K562 (cell line): ENCODE measurements at regions not wholly inside any gene's neighbourhood (a gene's known extent, or its start where the extent isn't known, plus 50 kb on each side); places are given as distances from the start of the nearest gene placed in this dataset.
A peak's percentile ranks its signal among the peaks of the same experiment; 100 is the strongest.

ENCODE experiments used
- ADNP ChIP-seq: fragments of 200-800 bp; sonication (Bioruptor generic); IDR thresholded peaks from 2 replicates; pipeline ENCODE4 v1.6.1; 2016; ENCODE audit warnings: missing genetic modification characterization, missing compliant biosample characterization
- ARID1B ChIP-seq: fragments of 450-650 bp; IDR thresholded peaks from 2 replicates; pipeline ENCODE4 v1.6.1; 2016; ENCODE audit warnings: antibody characterized with exemption, mild to moderate bottlenecking, inconsistent platforms
- CBX1 ChIP-seq: sonication (generic); IDR thresholded peaks from 2 replicates; pipeline ENCODE4 v1.6.1; 2016; ENCODE audit warnings: antibody characterized with exemption, low read depth, mild to moderate bottlenecking
- CC2D1A ChIP-seq: fragments of 450-650 bp; IDR thresholded peaks from 2 replicates; pipeline ENCODE4 v1.6.1; 2017; ENCODE audit warnings: mild to moderate bottlenecking
- KDM1A ChIP-seq, 2 experiments: fragments of 450-650 bp; IDR thresholded peaks; 2 replicates each; pipeline ENCODE4 v1.6.1; 2016; ENCODE audit warnings: mild to moderate bottlenecking in 2 of 2
- KHSRP ChIP-seq: fragments of 450-650 bp; IDR thresholded peaks from 2 replicates; pipeline ENCODE4 v1.6.1; 2017
- PHB2 ChIP-seq: fragments of 450-650 bp; IDR thresholded peaks from 2 replicates; pipeline ENCODE4 v1.6.1; 2017; ENCODE audit warnings: low read depth
- TAF1 ChIP-seq: IDR thresholded peaks from 2 replicates; pipeline ENCODE4 v1.6.1; 2011; ENCODE audit warnings: mild to moderate bottlenecking, low read length, moderate library complexity; ENCODE audit not compliant: insufficient read depth, control insufficient read depth, severe bottlenecking; ENCODE audit errors: extremely low read depth
- TAF7 ChIP-seq: fragments of 450-650 bp; IDR thresholded peaks from 2 replicates; pipeline ENCODE4 v1.6.1; 2016; ENCODE audit warnings: missing genetic modification characterization, missing compliant biosample characterization
- TF ChIP-seq, protein P1 (sequence below), 2 experiments: IDR thresholded peaks in 1 of 2; conservative IDR thresholded peaks in 1 of 2; 2 replicates each; pipeline ENCODE4 v1.6.1; 2016; ENCODE audit warnings: low read depth in 2 of 2, mild to moderate bottlenecking in 1 of 2, missing compliant biosample characterization in 1 of 2, missing genetic modification characterization in 1 of 2, moderate library complexity in 1 of 2
- TF ChIP-seq, protein P2 (sequence below), 2 experiments: fragments of 450-650 bp; IDR thresholded peaks; 2 replicates each; pipeline ENCODE4 v1.6.1; 2016; ENCODE audit warnings: mild to moderate bottlenecking in 2 of 2, borderline replicate concordance in 1 of 2, low read depth in 1 of 2, moderate library complexity in 1 of 2
- TF ChIP-seq, protein P3 (sequence below): fragments of 450-650 bp; IDR thresholded peaks from 2 replicates; pipeline ENCODE4 v1.6.1; 2017; ENCODE audit warnings: antibody characterized with exemption, mild to moderate bottlenecking

DNA sequence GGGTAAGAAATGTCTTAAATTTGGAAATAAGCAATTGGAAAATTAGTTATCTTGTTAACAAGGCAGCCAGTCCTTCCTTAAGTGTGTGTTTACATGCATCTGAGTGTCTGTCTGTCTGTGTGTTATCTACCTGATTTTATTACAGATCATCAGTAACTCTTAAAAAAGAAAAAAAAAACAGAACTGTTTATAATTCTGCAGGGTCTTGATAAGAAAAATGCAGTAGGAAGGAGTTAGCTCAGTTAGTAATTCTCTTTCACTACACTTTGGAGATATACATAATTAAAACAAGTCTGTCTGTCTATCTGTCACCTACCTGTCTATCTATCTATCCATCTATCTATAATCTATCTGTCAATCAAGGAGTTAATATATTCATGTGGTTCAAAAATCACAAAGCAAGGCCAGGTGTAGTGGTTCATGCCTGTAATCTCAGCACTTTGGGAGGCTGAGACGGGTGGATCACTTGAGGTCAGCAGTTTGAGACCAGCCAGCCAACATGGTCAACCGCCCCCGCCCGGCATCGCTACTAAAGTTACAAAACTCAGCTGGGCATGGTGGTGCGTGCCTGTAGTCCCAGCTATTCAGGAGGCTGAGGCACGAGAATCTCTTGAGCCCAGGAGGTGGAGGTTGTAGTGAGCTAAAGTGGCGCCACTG lies 135.5 kb upstream of the SGO1 start (continued):
- no peak for TF ChIP-seq TAF1
- TF ChIP-seq CBX1 = no peak
- no peak for TF ChIP-seq TAF7
- no peak for TF ChIP-seq KHSRP
- TF ChIP-seq, protein P1, sequence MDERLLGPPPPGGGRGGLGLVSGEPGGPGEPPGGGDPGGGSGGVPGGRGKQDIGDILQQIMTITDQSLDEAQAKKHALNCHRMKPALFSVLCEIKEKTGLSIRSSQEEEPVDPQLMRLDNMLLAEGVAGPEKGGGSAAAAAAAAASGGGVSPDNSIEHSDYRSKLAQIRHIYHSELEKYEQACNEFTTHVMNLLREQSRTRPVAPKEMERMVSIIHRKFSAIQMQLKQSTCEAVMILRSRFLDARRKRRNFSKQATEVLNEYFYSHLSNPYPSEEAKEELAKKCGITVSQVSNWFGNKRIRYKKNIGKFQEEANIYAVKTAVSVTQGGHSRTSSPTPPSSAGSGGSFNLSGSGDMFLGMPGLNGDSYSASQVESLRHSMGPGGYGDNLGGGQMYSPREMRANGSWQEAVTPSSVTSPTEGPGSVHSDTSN (CRISPR knock-in tag; IDR thresholded peaks at IDR 0.05; ENCODE audit: low read depth) = no peak
- TF ChIP-seq, protein P1 (tag; conservative IDR thresholded peaks at IDR 0.05; ENCODE audit: low read depth) = peak; percentile 62; the same call in 1 of the 2 replicates
- peak; percentile 76 to 79 for TF ChIP-seq KDM1A (IDR thresholded peaks at IDR 0.05)
- TF ChIP-seq, protein P2, sequence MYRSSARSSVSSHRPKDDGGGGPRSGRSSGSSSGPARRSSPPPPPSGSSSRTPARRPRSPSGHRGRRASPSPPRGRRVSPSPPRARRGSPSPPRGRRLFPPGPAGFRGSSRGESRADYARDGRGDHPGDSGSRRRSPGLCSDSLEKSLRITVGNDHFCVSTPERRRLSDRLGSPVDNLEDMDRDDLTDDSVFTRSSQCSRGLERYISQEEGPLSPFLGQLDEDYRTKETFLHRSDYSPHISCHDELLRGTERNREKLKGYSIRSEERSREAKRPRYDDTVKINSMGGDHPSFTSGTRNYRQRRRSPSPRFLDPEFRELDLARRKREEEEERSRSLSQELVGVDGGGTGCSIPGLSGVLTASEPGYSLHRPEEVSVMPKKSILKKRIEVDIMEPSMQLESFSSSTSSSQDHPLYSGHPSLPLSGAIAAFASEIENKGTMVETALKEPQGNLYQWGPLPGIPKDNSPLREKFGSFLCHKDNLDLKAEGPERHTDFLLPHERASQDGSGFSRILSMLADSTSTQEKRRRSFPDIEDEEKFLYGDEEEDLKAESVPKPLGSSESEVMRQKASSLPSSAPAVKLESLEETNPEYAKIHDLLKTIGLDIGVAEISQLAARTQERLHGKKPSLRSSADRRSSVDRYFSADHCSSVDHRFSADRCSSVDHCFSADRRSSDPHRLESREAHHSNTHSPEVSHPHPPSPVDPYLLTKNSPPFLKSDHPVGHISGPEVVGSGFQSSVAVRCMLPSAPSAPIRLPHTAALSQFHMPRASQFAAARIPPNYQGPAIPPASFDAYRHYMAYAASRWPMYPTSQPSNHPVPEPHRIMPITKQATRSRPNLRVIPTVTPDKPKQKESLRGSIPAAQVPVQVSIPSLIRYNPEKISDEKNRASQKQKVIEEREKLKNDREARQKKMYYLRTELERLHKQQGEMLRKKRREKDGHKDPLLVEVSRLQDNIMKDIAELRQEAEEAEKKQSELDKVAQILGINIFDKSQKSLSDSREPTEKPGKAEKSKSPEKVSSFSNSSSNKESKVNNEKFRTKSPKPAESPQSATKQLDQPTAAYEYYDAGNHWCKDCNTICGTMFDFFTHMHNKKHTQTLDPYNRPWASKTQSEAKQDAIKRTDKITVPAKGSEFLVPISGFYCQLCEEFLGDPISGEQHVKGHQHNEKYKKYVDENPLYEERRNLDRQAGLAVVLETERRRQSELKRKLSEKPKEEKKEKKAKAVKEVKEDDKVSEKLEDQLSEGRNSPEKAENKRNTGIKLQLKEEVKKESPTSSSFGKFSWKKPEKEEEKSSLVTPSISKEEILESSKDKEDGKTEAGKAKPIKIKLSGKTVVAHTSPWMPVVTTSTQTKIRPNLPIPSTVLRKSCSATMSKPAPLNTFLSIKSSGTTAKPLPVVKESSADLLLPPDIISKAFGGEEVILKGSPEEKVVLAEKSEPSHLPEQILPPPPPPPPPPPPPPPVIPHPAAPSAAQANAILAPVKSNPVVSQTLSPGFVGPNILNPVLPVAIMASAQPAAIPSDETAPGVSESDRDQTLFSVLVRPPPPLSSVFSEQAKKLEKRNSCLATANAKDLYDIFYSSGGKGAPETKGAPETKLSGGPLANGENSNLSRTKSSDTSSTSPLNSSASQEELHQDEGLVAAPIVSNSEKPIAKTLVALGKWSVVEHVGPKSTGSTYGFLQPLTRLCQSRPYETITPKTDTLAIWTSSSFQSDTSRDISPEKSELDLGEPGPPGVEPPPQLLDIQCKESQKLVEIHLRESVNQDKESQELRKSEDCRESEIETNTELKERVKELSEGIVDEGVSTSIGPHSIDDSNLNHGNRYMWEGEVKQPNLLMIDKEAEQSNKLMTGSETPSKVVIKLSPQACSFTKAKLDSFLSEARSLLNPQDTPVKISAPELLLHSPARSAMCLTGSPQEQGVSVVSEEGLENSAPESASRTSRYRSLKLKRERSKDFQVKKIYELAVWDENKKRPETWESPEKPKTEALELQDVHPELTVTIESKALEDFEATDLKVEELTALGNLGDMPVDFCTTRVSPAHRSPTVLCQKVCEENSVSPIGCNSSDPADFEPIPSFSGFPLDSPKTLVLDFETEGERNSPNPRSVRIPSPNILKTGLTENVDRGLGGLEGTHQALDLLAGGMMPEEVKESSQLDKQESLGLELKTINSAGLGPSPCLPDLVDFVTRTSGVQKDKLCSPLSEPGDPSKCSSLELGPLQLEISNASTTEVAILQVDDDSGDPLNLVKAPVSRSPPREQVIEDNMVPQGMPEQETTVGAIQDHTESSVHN (IDR thresholded peaks at IDR 0.05; ENCODE audit: borderline replicate concordance in 1 of 2, low read depth in 1 of 2) = no peak
- peak; percentile 70 for TF ChIP-seq ARID1B
- 0 out of 2 replicates have a peak, but pooled peaks have one; percentile 35 for TF ChIP-seq ADNP (tag)
- TF ChIP-seq PHB2 = 0 out of 2 replicates have a peak, but pooled peaks have one; percentile 6
- TF ChIP-seq, protein P3, sequence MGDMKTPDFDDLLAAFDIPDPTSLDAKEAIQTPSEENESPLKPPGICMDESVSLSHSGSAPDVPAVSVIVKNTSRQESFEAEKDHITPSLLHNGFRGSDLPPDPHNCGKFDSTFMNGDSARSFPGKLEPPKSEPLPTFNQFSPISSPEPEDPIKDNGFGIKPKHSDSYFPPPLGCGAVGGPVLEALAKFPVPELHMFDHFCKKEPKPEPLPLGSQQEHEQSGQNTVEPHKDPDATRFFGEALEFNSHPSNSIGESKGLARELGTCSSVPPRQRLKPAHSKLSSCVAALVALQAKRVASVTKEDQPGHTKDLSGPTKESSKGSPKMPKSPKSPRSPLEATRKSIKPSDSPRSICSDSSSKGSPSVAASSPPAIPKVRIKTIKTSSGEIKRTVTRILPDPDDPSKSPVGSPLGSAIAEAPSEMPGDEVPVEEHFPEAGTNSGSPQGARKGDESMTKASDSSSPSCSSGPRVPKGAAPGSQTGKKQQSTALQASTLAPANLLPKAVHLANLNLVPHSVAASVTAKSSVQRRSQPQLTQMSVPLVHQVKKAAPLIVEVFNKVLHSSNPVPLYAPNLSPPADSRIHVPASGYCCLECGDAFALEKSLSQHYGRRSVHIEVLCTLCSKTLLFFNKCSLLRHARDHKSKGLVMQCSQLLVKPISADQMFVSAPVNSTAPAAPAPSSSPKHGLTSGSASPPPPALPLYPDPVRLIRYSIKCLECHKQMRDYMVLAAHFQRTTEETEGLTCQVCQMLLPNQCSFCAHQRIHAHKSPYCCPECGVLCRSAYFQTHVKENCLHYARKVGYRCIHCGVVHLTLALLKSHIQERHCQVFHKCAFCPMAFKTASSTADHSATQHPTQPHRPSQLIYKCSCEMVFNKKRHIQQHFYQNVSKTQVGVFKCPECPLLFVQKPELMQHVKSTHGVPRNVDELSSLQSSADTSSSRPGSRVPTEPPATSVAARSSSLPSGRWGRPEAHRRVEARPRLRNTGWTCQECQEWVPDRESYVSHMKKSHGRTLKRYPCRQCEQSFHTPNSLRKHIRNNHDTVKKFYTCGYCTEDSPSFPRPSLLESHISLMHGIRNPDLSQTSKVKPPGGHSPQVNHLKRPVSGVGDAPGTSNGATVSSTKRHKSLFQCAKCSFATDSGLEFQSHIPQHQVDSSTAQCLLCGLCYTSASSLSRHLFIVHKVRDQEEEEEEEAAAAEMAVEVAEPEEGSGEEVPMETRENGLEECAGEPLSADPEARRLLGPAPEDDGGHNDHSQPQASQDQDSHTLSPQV = peak; percentile 34; the same call in 1 of the 2 replicates
- 0 out of 2 replicates have a peak, but pooled peaks have one; percentile 55 for TF ChIP-seq CC2D1A
